ENCODE measurements at regions not wholly inside any gene's neighbourhood (a gene's known extent, or its start where the extent isn't known, plus 50 kb on each side); places are given as distances from the start of the nearest gene placed in this dataset.

- Histone ChIP-seq H3K9me3 (ENCODE audit: control insufficient read depth, low read length) (no peaks in the 10 kb centered on the region), H3K79me2 (no peaks in the 10 kb centered on the region), H3K4me2 (ENCODE audit: low read length) (no peak overlapping the region), H3K4me3 (ENCODE audit: low read depth, low read length) (no peak overlapping the region), H3K27me3 (ENCODE audit: control insufficient read depth, insufficient read depth, low read length) (no peaks in the 10 kb centered on the region), H2AFZ (no peak overlapping the region), H3K4me1 (no peaks in the 10 kb centered on the region), H3K27ac (no peak overlapping the region), H3K36me3 (ENCODE audit: control insufficient read depth, insufficient read depth, low read length) (no peaks in the 10 kb centered on the region), H3K9ac (no peak overlapping the region)
- no peak for TF ChIP-seq CTCF (IDR thresholded peaks at IDR 0.05)
Measured at GRCh38 chr13:29706923-29707322, 111.4 kb upstream of the SLC7A1 start.

- no peaks in the 10 kb centered on the region for H3K4me1 ChIP-seq
- H3K4me2 ChIP-seq (ENCODE audit: low read length): no peak overlapping the region
- H3K27ac ChIP-seq: no peak overlapping the region
- no peaks in the 10 kb centered on the region for H3K9me3 ChIP-seq (ENCODE audit: control insufficient read depth, low read length)
- H3K79me2 ChIP-seq: no peaks in the 10 kb centered on the region
- H2AFZ ChIP-seq: no peak overlapping the region
- no peak overlapping the region for H3K4me3 ChIP-seq (ENCODE audit: low read depth, low read length)
- no peaks in the 10 kb centered on the region for H3K27me3 ChIP-seq (ENCODE audit: control insufficient read depth, insufficient read depth, low read length)
- TF ChIP-seq CTCF (IDR thresholded peaks at IDR 0.05): no peak
- no peak overlapping the region for H3K9ac ChIP-seq
- H3K36me3 ChIP-seq (ENCODE audit: control insufficient read depth, insufficient read depth, low read length): no peaks in the 10 kb centered on the region
Measured at GRCh38 chr13:29704648-29705047, 109.2 kb upstream of the SLC7A1 start.

- Histone ChIP-seq H3K4me1 (no peaks in the 10 kb centered on the region), H3K9me3 (ENCODE audit: control insufficient read depth, low read length) (no peaks in the 10 kb centered on the region), H3K4me3 (ENCODE audit: low read depth, low read length) (no peak overlapping the region), H3K79me2 (no peaks in the 10 kb centered on the region), H3K4me2 (ENCODE audit: low read length) (no peak overlapping the region), H3K36me3 (ENCODE audit: control insufficient read depth, insufficient read depth, low read length) (no peaks in the 10 kb centered on the region), H3K9ac (no peak overlapping the region), H3K27me3 (ENCODE audit: control insufficient read depth, insufficient read depth, low read length) (no peaks in the 10 kb centered on the region), H2AFZ (no peak overlapping the region), H3K27ac (no peak overlapping the region)
- no peak for TF ChIP-seq CTCF (IDR thresholded peaks at IDR 0.05)
Measured at GRCh38 chr13:29703421-29703820, 107.9 kb upstream of the SLC7A1 start.

- no peak overlapping the region for H3K4me2 ChIP-seq (ENCODE audit: low read length)
- no peaks in the 10 kb centered on the region for H3K36me3 ChIP-seq (ENCODE audit: control insufficient read depth, insufficient read depth, low read length)
- H3K9me3 ChIP-seq (ENCODE audit: control insufficient read depth, low read length): no peaks in the 10 kb centered on the region
- H3K27ac ChIP-seq: no peak overlapping the region
- no peak overlapping the region for H3K4me3 ChIP-seq (ENCODE audit: low read depth, low read length)
- no peak overlapping the region for H3K9ac ChIP-seq
- no peaks in the 10 kb centered on the region for H3K4me1 ChIP-seq
- H3K79me2 ChIP-seq: no peaks in the 10 kb centered on the region
- no peak overlapping the region for H2AFZ ChIP-seq
- no peak for TF ChIP-seq CTCF (IDR thresholded peaks at IDR 0.05)
- no peaks in the 10 kb centered on the region for H3K27me3 ChIP-seq (ENCODE audit: control insufficient read depth, insufficient read depth, low read length)
Measured at GRCh38 chr13:29702912-29703351, 107.4 kb upstream of the SLC7A1 start.

GRCh38 chr13:29698106-29698505 lies 102.6 kb upstream of the SLC7A1 start:
- Histone ChIP-seq H3K4me1 (no peaks in the 10 kb centered on the region), H3K27me3 (ENCODE audit: control insufficient read depth, insufficient read depth, low read length) (no peaks in the 10 kb centered on the region), H3K4me2 (ENCODE audit: low read length) (no peak overlapping the region), H3K4me3 (ENCODE audit: low read depth, low read length) (no peak overlapping the region), H3K27ac (no peak overlapping the region), H3K79me2 (no peaks in the 10 kb centered on the region), H3K9ac (no peak overlapping the region), H3K9me3 (ENCODE audit: control insufficient read depth, low read length) (no peaks in the 10 kb centered on the region), H2AFZ (no peak overlapping the region), H3K36me3 (ENCODE audit: control insufficient read depth, insufficient read depth, low read length) (no peaks in the 10 kb centered on the region)
- TF ChIP-seq CTCF (IDR thresholded peaks at IDR 0.05): no peak
